OCI-LY7 (cell line): ENCODE measurements at regions not wholly inside any gene's neighbourhood (a gene's known extent, or its start where the extent isn't known, plus 50 kb on each side); places are given as distances from the start of the nearest gene placed in this dataset.

Experiments
- EZH2phosphoT487 ChIP-seq: fragments of 200-600 bp; sonication (generic); IDR thresholded peaks from 2 replicates; pipeline ENCODE4 v1.6.1; 2018; ENCODE audit warnings: low read depth, borderline replicate concordance, mild to moderate bottlenecking, mixed run types, antibody characterized with exemption, low read length, moderate library complexity, mixed read lengths
- TF ChIP-seq, protein P1 (sequence below): fragments of 200-600 bp; sonication (generic); conservative IDR thresholded peaks from 2 replicates; pipeline ENCODE4 v1.5.1; 2014; ENCODE audit warnings: mild to moderate bottlenecking, antibody characterized with exemption, low read length, moderate library complexity, mixed read lengths

DNA sequence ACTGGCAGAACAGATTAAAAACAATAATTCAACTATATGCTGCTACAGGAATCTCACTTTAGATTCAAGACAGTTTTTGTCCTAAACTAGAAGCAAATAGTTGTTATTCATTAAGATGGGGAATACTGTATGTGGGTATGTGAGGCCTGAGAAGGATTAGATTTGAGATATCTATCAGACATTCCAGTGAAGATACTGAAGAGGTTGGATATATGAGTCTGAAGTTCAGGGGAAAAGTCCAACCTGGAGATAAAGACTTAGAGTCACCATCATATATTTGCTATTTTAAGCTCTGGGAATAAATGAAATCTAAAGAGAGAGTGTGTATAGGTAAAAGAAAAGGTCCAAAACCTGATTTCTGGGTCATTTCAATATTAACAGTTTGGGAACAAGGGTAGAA, 96.2 kb upstream of the RBBP8 start:
- TF ChIP-seq, protein P1, sequence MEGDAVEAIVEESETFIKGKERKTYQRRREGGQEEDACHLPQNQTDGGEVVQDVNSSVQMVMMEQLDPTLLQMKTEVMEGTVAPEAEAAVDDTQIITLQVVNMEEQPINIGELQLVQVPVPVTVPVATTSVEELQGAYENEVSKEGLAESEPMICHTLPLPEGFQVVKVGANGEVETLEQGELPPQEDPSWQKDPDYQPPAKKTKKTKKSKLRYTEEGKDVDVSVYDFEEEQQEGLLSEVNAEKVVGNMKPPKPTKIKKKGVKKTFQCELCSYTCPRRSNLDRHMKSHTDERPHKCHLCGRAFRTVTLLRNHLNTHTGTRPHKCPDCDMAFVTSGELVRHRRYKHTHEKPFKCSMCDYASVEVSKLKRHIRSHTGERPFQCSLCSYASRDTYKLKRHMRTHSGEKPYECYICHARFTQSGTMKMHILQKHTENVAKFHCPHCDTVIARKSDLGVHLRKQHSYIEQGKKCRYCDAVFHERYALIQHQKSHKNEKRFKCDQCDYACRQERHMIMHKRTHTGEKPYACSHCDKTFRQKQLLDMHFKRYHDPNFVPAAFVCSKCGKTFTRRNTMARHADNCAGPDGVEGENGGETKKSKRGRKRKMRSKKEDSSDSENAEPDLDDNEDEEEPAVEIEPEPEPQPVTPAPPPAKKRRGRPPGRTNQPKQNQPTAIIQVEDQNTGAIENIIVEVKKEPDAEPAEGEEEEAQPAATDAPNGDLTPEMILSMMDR: no peak
- no peak for TF ChIP-seq EZH2phosphoT487
